ENCODE measurements at regions not wholly inside any gene's neighbourhood (a gene's known extent, or its start where the extent isn't known, plus 50 kb on each side); places are given as distances from the start of the nearest gene placed in this dataset.

GRCh38 chr2:471560-471959, 183.7 kb upstream of the ALKAL2 start:
- POLR2A ChIA-PET = no interaction called here
- no peak for FAIRE-seq
- no peaks in the 10 kb centered on the region for H3K9me3 ChIP-seq (ENCODE audit: low read length)
- H3K4me2 ChIP-seq (ENCODE audit: low read depth, low read length) = no peak overlapping the region
- no peaks in the 10 kb centered on the region for H3K79me2 ChIP-seq (ENCODE audit: insufficient read depth, low read length)
- ATAC-seq = no peak
- no peaks in the 10 kb centered on the region for H3K36me3 ChIP-seq (replicated peaks in 1 of 2; ENCODE audit: control insufficient read depth in 1 of 2, insufficient read depth in 2 of 2, low read length in 2 of 2)
- in situ Hi-C loops (cut with HindIII; ENCODE audit: extremely low pct_ligation_motif_present, low pct_unique_long_range_greater_than_20kb) (no loop called here), intact Hi-C loops (cut with micrococcal nuclease; ENCODE audit: unreplicated experiment) (no loop called here)
- no peak overlapping the region for H3K9ac ChIP-seq (ENCODE audit: insufficient read depth, low read depth, low read length)
- H3K4me1 ChIP-seq (ENCODE audit: insufficient read depth, low read length) = no peaks in the 10 kb centered on the region
- DNase-seq (ENCODE audit: low spot score) = no peak
- CTCF ChIA-PET (ENCODE audit: low intra/inter-chr PET ratio, low total read pairs) = no interaction called here
- 22% methylated on average over 8 of the region's 8 CpGs for WGBS (ENCODE audit: low lambda C conversion rate)
- H2AFZ ChIP-seq (ENCODE audit: low read length) = no peak overlapping the region
- BruUV-seq (replicated peaks) = no TSS peak
- H3K27ac ChIP-seq (ENCODE audit: extremely low read length, insufficient read depth, low read length) = no peak overlapping the region
- H3K27me3 ChIP-seq (ENCODE audit: control insufficient read depth in 1 of 2, insufficient read depth in 2 of 2, low read length in 2 of 2) = peaks cover 4 to 22% of the 10 kb centered on the region in 2 experiments; a peak in 4 of 5 replicates
- H3K4me3 ChIP-seq (replicated peaks in 1 of 3; ENCODE audit: insufficient read depth in 1 of 3, low read depth in 2 of 3, low read length in 3 of 3) = no peak overlapping the region
- H4K20me1 ChIP-seq (ENCODE audit: insufficient read depth, low read length) = peaks cover 3% of the 10 kb centered on the region; the same call in 1 of the 2 replicates
- TF ChIP-seq CREB1 (IDR thresholded peaks at IDR 0.05) = peak; percentile 98
- TF ChIP-seq CREB1 (CRISPR knock-in tag; IDR thresholded peaks at IDR 0.05) = no peak
- TF ChIP-seq ATF7 (IDR thresholded peaks at IDR 0.05) = peak; percentile 96
- no peak for TF ChIP-seq ATF7 (CRISPR knock-in tag; IDR thresholded peaks at IDR 0.05)
- TF ChIP-seq ZNF362 (CRISPR knock-in tag; IDR thresholded peaks at IDR 0.05; ENCODE audit: borderline replicate concordance) = no peak

- no peak overlapping the region for H3K4me3 ChIP-seq (replicated peaks in 1 of 3; ENCODE audit: insufficient read depth in 1 of 3, low read depth in 2 of 3, low read length in 3 of 3)
- DNase-seq (ENCODE audit: low spot score) (no peak), ATAC-seq (no peak), FAIRE-seq (no peak)
- no peak overlapping the region for H3K27ac ChIP-seq (ENCODE audit: extremely low read length, insufficient read depth, low read length)
- peaks cover 7 to 40% of the 10 kb centered on the region in 2 experiments for H3K27me3 ChIP-seq (ENCODE audit: control insufficient read depth in 1 of 2, insufficient read depth in 2 of 2, low read length in 2 of 2)
- H3K36me3 ChIP-seq (replicated peaks in 1 of 2; ENCODE audit: control insufficient read depth in 1 of 2, insufficient read depth in 2 of 2, low read length in 2 of 2) = no peaks in the 10 kb centered on the region
- TF ChIP-seq HNF1B (CRISPR knock-in tag; IDR thresholded peaks at IDR 0.05) (no peak), KLF6 (CRISPR knock-in tag; IDR thresholded peaks at IDR 0.05) (no peak), SOX5 (CRISPR knock-in tag; IDR thresholded peaks at IDR 0.05; ENCODE audit: borderline replicate concordance) (no peak), DRAP1 (CRISPR knock-in tag; IDR thresholded peaks at IDR 0.05) (no peak), PITX1 (CRISPR knock-in tag; IDR thresholded peaks at IDR 0.05) (no peak), ZHX1 (CRISPR knock-in tag; IDR thresholded peaks at IDR 0.05; ENCODE audit: low read depth) (no peak), ATF2 (CRISPR knock-in tag; IDR thresholded peaks at IDR 0.05) (no peak)
- H2AFZ ChIP-seq (ENCODE audit: low read length) = no peak overlapping the region
- ChIA-PET CTCF (ENCODE audit: low intra/inter-chr PET ratio, low total read pairs) (no interaction called here), POLR2A (no interaction called here)
- no peak overlapping the region for H3K4me2 ChIP-seq (ENCODE audit: low read depth, low read length)
- intact Hi-C loops (cut with micrococcal nuclease; ENCODE audit: unreplicated experiment) (no loop called here), in situ Hi-C loops (cut with HindIII; ENCODE audit: extremely low pct_ligation_motif_present, low pct_unique_long_range_greater_than_20kb) (no loop called here)
- 55% methylated on average over 15 of the region's 16 CpGs for WGBS (ENCODE audit: low lambda C conversion rate)
- H4K20me1 ChIP-seq (ENCODE audit: insufficient read depth, low read length) = peaks cover 3% of the 10 kb centered on the region; the same call in 1 of the 2 replicates
- H3K9me3 ChIP-seq (ENCODE audit: low read length) = no peaks in the 10 kb centered on the region
- no peak overlapping the region for H3K9ac ChIP-seq (ENCODE audit: insufficient read depth, low read depth, low read length)
- no peaks in the 10 kb centered on the region for H3K79me2 ChIP-seq (ENCODE audit: insufficient read depth, low read length)
- no TSS peak for BruUV-seq (replicated peaks)
- no peaks in the 10 kb centered on the region for H3K4me1 ChIP-seq (ENCODE audit: insufficient read depth, low read length)
These were observed 181.6 kb upstream of the ALKAL2 start for GRCh38 chr2:469514-469913.

All from HepG2 (cell line).